Kidney (tissue), 13 donors: ENCODE measurements at regions not wholly inside any gene's neighbourhood (a gene's known extent, or its start where the extent isn't known, plus 50 kb on each side); places are given as distances from the start of the nearest gene placed in this dataset.
A peak's percentile ranks its signal among the peaks of the same experiment; 100 is the strongest.

Experiments
- DNase-seq, 5 donors: peaks; one replicate each; pipeline ENCODE4 v3.0.0-alpha.2; 2013 to 2020
- FAIRE-seq: peaks from 2 replicates; lab custom pipeline; 2012; peaks lifted over from hg19 to GRCh38; lab: Jason Lieb, UNC
- H3K27ac ChIP-seq, 2 donors: one replicate each; pipeline ENCODE4 v1.7.0; 2013; ENCODE audit warnings: low read depth in 2 of 2, low read length in 2 of 2, inconsistent platforms in 1 of 2
- H3K27me3 ChIP-seq: one replicate; pipeline ENCODE4 v1.7.1; 2013; ENCODE audit warnings: low read length, inconsistent platforms; ENCODE audit not compliant: control insufficient read depth, insufficient read depth
- H3K36me3 ChIP-seq, 3 donors: one replicate each; pipeline versions ENCODE4 v1.7.0 to v1.7.1; 2013; ENCODE audit warnings: low read length in 3 of 3, control low read depth in 1 of 3, inconsistent platforms in 1 of 3; ENCODE audit not compliant: insufficient read depth in 3 of 3, control insufficient read depth in 2 of 3
- H3K4me1 ChIP-seq, 3 donors: one replicate each; pipeline versions ENCODE4 v1.7.0 to v1.7.1; 2013; ENCODE audit warnings: low read length in 3 of 3, inconsistent platforms in 1 of 3, low read depth in 1 of 3; ENCODE audit not compliant: control insufficient read depth in 2 of 3, insufficient read depth in 2 of 3
- H3K4me3 ChIP-seq, 3 donors: one replicate each; pipeline versions ENCODE4 v1.7.0 to v1.8.1; 2013; ENCODE audit warnings: low read length in 3 of 3, control low read depth in 1 of 3, inconsistent platforms in 1 of 3
- H3K9ac ChIP-seq, 3 donors: one replicate each; pipeline versions ENCODE4 v1.7.0 to v1.7.1; 2013; ENCODE audit warnings: low read length in 3 of 3, control low read depth in 1 of 3, inconsistent platforms in 1 of 3
- H3K9me3 ChIP-seq, 3 donors: one replicate each; pipeline versions ENCODE4 v1.7.0 to v1.7.1; 2013; ENCODE audit warnings: low read length in 3 of 3, control low read depth in 1 of 3, inconsistent platforms in 1 of 3; ENCODE audit not compliant: control insufficient read depth in 2 of 3, insufficient read depth in 1 of 3
- intact Hi-C: fragments of 100-400 bp; cut with DNase I; formaldehyde crosslinking; loops from one replicate; pipeline ENCODE4 v1.11.1; 2022
- TF ChIP-seq, protein P1 (sequence below): IDR thresholded peaks from 3 replicates; pipeline ENCODE4 v1.5.1; 2012; ENCODE audit warnings: mild to moderate bottlenecking, moderate library complexity, borderline replicate concordance; ENCODE audit not compliant: insufficient read depth; ENCODE audit errors: extremely low read depth
- donor health status: control.
- donor health status: control.
- donor health status: control.
- donor health status: control.
- donor health status: control.
- donor health status: DM: yes; HTN: yes; CAD: no.
- donor health status: Normal renal cell carcinoma (clear cell type).

DNA sequence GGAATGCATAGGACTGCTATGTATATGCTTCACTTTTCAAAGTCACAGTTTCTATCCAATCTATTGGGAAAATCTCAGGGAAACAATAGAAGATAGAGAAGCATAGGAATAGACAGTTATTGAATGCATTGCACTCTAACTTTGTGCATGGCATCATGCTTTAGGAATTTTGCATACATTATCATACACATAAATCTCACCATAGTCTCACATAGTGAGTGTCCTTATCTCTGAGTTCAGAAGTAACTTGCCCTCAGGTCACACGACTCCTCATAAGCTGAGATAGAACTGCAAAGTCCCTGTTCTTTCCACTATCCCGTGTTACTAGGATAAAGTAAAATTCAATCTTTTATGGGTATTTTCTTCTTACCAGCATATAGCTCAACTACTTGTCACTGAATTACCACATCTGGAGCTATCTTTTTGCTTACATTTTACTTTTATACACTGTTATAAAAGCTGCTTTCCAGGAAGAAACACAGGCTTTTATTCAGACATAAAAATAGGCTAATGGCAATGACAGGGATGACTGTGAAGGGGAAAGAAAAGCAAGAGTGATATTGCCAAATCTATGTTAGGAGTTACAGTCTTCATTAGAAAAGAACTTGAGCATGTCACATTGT is 666.9 kb downstream of the XIRP2 start:
- TF ChIP-seq, protein P1, sequence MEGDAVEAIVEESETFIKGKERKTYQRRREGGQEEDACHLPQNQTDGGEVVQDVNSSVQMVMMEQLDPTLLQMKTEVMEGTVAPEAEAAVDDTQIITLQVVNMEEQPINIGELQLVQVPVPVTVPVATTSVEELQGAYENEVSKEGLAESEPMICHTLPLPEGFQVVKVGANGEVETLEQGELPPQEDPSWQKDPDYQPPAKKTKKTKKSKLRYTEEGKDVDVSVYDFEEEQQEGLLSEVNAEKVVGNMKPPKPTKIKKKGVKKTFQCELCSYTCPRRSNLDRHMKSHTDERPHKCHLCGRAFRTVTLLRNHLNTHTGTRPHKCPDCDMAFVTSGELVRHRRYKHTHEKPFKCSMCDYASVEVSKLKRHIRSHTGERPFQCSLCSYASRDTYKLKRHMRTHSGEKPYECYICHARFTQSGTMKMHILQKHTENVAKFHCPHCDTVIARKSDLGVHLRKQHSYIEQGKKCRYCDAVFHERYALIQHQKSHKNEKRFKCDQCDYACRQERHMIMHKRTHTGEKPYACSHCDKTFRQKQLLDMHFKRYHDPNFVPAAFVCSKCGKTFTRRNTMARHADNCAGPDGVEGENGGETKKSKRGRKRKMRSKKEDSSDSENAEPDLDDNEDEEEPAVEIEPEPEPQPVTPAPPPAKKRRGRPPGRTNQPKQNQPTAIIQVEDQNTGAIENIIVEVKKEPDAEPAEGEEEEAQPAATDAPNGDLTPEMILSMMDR = no peak

DNA sequence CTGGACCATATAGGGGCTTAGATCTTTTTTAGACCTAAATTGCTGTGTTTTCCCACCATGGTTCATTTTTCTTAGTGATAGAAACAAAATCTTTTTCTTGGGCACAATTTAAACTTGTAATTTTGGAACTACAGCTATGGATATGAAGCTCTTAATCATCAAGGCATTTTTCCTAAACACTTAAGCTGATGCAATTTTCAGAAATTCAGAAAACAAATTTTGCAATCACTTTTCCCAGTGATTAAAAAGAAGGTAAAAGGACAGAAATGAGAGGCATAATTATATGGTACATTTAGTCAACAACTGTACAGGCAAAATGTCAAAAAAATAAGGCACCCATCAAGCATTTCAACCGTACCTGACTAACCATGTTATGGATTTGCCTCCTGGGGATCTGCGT is 665.4 kb downstream of the XIRP2 start:
- intact Hi-C loops = no loop called here
- Histone ChIP-seq H3K9ac (no peak overlapping the region), H3K4me3 (no peak overlapping the region), H3K9me3 (no peaks in the 10 kb centered on the region), H3K36me3 (no peaks in the 10 kb centered on the region), H3K27me3 (no peaks in the 10 kb centered on the region), H3K27ac (no peak overlapping the region), H3K4me1 (no peaks in the 10 kb centered on the region)
- FAIRE-seq = no peak
- no peak for DNase-seq
- TF ChIP-seq, protein P1 = no peak

More for the DNA sequence above, 666.9 kb downstream of the XIRP2 start:
- Histone ChIP-seq H3K9me3 (no peaks in the 10 kb centered on the region), H3K4me1 (no peaks in the 10 kb centered on the region), H3K36me3 (no peaks in the 10 kb centered on the region), H3K27me3 (no peaks in the 10 kb centered on the region), H3K4me3 (no peak overlapping the region), H3K9ac (no peak overlapping the region), H3K27ac (no peak overlapping the region)
- DNase-seq = no peak
- no peak for FAIRE-seq
- intact Hi-C loops = no loop called here

DNA sequence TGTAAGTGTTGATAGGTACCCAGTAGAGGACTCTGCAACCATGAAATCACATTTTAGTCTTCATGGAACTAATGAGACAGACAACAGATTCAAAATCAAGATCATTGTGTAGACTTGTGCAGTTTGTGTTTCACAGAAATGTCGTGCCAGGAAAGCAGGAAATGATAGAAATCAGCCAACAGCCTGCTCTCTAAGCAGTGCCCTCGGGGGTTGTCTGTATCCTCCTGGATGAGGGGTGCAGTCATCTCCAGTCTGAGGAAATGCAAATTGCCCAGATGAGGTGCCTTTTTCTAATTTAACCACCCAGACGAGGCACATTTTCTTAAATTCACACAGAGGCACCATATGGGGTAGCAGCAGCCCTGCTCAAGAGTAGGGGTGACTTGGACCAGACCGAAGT is 663.1 kb downstream of the XIRP2 start:
- Histone ChIP-seq H3K4me3 (no peak overlapping the region), H3K9ac (no peak overlapping the region), H3K27me3 (no peaks in the 10 kb centered on the region), H3K9me3 (no peaks in the 10 kb centered on the region), H3K36me3 (no peaks in the 10 kb centered on the region), H3K4me1 (no peaks in the 10 kb centered on the region), H3K27ac (no peak overlapping the region)
- TF ChIP-seq, protein P1 = no peak
- FAIRE-seq = no peak
- no peak for DNase-seq
- intact Hi-C loops = no loop called here

DNA sequence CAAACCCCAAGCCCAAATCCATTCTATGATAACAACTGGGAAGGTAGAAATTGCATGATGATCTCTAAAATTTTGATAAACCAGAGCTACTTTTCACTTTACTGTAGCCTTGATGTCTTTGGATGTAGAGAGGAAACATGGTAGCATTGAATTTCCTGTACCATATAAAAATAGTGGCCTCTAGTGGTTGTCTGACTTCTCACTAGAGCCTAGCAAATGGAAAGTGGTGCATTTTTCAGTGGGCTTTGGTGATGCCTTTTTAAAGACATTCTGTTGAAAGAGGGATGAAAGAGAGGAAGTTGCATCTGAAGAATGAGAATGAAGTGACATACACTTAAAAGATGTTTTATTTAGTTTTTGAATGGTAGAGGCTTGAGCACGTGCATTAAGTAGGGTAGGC is 662.2 kb downstream of the XIRP2 start:
- Histone ChIP-seq H3K36me3 (no peaks in the 10 kb centered on the region), H3K4me1 (no peaks in the 10 kb centered on the region), H3K27ac (no peak overlapping the region), H3K4me3 (no peak overlapping the region), H3K9me3 (no peaks in the 10 kb centered on the region), H3K27me3 (no peaks in the 10 kb centered on the region), H3K9ac (no peak overlapping the region)
- intact Hi-C loops = no loop called here
- DNase-seq (peak in 1 of 5 donors; percentile 7), FAIRE-seq (no peak)
- TF ChIP-seq, protein P1 = peak; percentile 15
